OCI-LY7 (cell line): ENCODE measurements at regions not wholly inside any gene's neighbourhood (a gene's known extent, or its start where the extent isn't known, plus 50 kb on each side); places are given as distances from the start of the nearest gene placed in this dataset.

Experiments used
- BruUV-seq: library from RNA; stranded (reverse); fragments of 400-500 nt; replicated peaks from 2 replicates; lab custom pipeline; 2021; lab: Mats Ljungman, UMichigan
- CTCF ChIA-PET: fragments of 300-600 bp; sonication (Branson Sonifier 250); formaldehyde crosslinking; loops from one replicate; lab custom pipeline; 2022; ENCODE audit warnings: antibody characterized with exemption; ENCODE audit not compliant: unreplicated experiment; lab: Charles Lee
- POLR2A ChIA-PET: fragments of 300-600 bp; sonication (Branson Sonifier 250); formaldehyde crosslinking; loops from one replicate; lab custom pipeline; 2022; ENCODE audit warnings: antibody characterized with exemption; lab: Charles Lee
- DNase-seq: peaks from one replicate; pipeline ENCODE4 v3.0.0-alpha.2; 2015; ENCODE audit warnings: low spot score
- H2AFZ ChIP-seq: fragments of 200-600 bp; sonication (generic), shearing (Covaris generic); 2 replicates; pipeline ENCODE4 v1.6.1; 2014; ENCODE audit warnings: mild to moderate bottlenecking, antibody characterized with exemption, low read length, moderate library complexity
- H3K27ac ChIP-seq: fragments of 200-600 bp; sonication (generic); 2 replicates; pipeline ENCODE4 v1.5.1; 2014; ENCODE audit warnings: mixed run types, low read depth, mild to moderate bottlenecking, moderate library complexity, low read length, inconsistent platforms; ENCODE audit not compliant: poor library complexity, severe bottlenecking
- H3K36me3 ChIP-seq: fragments of 200-600 bp; sonication (generic); 2 replicates; pipeline ENCODE4 v1.6.1; 2014; ENCODE audit warnings: mild to moderate bottlenecking, antibody characterized with exemption, low read length, moderate library complexity, mixed read lengths; ENCODE audit not compliant: insufficient read depth
- H3K4me1 ChIP-seq: fragments of 200-600 bp; sonication (generic); 2 replicates; pipeline ENCODE4 v1.5.1; 2014; ENCODE audit warnings: mild to moderate bottlenecking, low read length; ENCODE audit not compliant: insufficient read depth, poor library complexity, severe bottlenecking
- H3K4me2 ChIP-seq: fragments of 200-600 bp; sonication (generic); 2 replicates; pipeline ENCODE4 v1.6.1; 2014; ENCODE audit warnings: mild to moderate bottlenecking, low read length
- H3K4me3 ChIP-seq: fragments of 200-600 bp; sonication (generic); 2 replicates; pipeline ENCODE4 v1.5.1; 2014; ENCODE audit warnings: mild to moderate bottlenecking, low read depth, low read length; ENCODE audit not compliant: poor library complexity, severe bottlenecking
- H3K79me2 ChIP-seq: fragments of 200-600 bp; sonication (generic); 2 replicates; pipeline ENCODE4 v1.6.1; 2016; ENCODE audit warnings: low read depth, mild to moderate bottlenecking, low read length, moderate library complexity, mixed read lengths; ENCODE audit not compliant: insufficient read depth
- H3K9me2 ChIP-seq: fragments of 200-600 bp; sonication (generic); 2 replicates; pipeline ENCODE4 v1.6.1; 2016; ENCODE audit warnings: mild to moderate bottlenecking, low read length, mixed read lengths; ENCODE audit not compliant: insufficient read depth
- H3K9me3 ChIP-seq: fragments of 200-600 bp; sonication (generic); 2 replicates; pipeline ENCODE4 v1.6.1; 2014; ENCODE audit warnings: mild to moderate bottlenecking, mixed run types, low read length, mixed read lengths
- H4K20me1 ChIP-seq: fragments of 200-600 bp; sonication (generic); 2 replicates; pipeline ENCODE4 v1.6.1; 2014; ENCODE audit warnings: mild to moderate bottlenecking, antibody characterized with exemption, low read length, moderate library complexity, mixed read lengths; ENCODE audit not compliant: insufficient read depth
- CTCF ChIP-seq: fragments of 200-600 bp; sonication (generic); conservative IDR thresholded peaks from 2 replicates; pipeline ENCODE4 v1.5.1; 2014; ENCODE audit warnings: mild to moderate bottlenecking, antibody characterized with exemption, low read length, moderate library complexity, mixed read lengths
- EZH2phosphoT487 ChIP-seq: fragments of 200-600 bp; sonication (generic); IDR thresholded peaks from 2 replicates; pipeline ENCODE4 v1.6.1; 2018; ENCODE audit warnings: low read depth, borderline replicate concordance, mild to moderate bottlenecking, mixed run types, antibody characterized with exemption, low read length, moderate library complexity, mixed read lengths
- intact Hi-C: fragments of 100-400 bp; cut with micrococcal nuclease; formaldehyde crosslinking; loops from one replicate; pipeline ENCODE4 v1.10.0; 2022; ENCODE audit not compliant: unreplicated experiment

DNA sequence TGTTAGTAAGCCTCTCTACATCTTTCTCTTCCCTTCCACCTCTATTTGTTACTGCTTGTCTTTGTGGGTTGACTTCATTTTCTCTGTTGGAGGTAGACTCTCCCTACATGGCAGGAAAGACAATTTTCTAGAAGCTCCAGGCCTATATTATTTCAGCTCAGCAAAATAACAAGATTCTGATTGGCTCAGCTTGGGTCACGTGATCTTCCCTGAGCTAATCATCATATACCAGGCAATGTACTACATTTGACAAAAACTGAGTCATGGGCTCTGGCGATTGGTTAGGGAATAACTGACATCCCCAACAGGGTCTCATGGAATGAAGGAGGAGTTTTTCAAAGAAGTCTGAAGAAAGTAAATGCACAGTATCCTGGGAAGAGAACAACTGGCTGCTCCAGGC is 65.6 kb upstream of the NR3C1 start:
- TF ChIP-seq CTCF (no peak), EZH2phosphoT487 (no peak)
- intact Hi-C loops = no loop called here
- no peak overlapping the region for H3K27ac ChIP-seq
- H3K9me2 ChIP-seq = no peaks in the 10 kb centered on the region
- no peaks in the 10 kb centered on the region for H3K4me1 ChIP-seq
- no peaks in the 10 kb centered on the region for H3K9me3 ChIP-seq
- H3K79me2 ChIP-seq = no peaks in the 10 kb centered on the region
- POLR2A ChIA-PET = interaction anchor here (0.8 kb wide), 1 partner anchor 298 kb away, joined by 3 read pairs; no protein-coding TSS in a partner anchor
- no peak for DNase-seq
- no TSS peak for BruUV-seq
- no peak overlapping the region for H2AFZ ChIP-seq
- no peaks in the 10 kb centered on the region for H3K36me3 ChIP-seq
- no peak overlapping the region for H3K4me3 ChIP-seq
- H4K20me1 ChIP-seq = no peaks in the 10 kb centered on the region
- CTCF ChIA-PET = no interaction called here
- H3K4me2 ChIP-seq = no peak overlapping the region

DNA sequence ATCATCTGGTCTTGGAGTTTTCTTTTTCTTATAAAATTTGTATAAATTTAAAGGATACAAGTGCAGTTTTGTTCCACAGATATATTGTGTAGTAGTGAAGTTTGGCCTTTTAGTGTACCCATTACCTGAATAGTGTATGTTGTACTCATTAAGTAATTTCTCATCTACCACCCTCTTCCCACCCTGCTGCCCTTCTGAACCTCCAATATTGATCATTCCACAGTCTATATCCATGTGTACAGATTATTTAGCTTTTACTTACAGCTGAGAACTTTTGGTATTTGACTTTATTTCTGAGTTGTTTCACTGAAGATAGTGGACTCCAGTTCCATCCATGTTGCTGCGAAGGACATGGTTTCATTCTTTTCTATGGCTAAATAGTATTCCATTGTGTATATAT is 63.1 kb upstream of the NR3C1 start:
- TF ChIP-seq EZH2phosphoT487 = no peak
- no peak for TF ChIP-seq CTCF
- Histone ChIP-seq H3K79me2 (no peaks in the 10 kb centered on the region), H3K4me3 (no peak overlapping the region), H3K4me1 (no peaks in the 10 kb centered on the region), H2AFZ (no peak overlapping the region), H4K20me1 (no peaks in the 10 kb centered on the region), H3K9me3 (no peaks in the 10 kb centered on the region), H3K9me2 (no peaks in the 10 kb centered on the region), H3K36me3 (no peaks in the 10 kb centered on the region), H3K27ac (no peak overlapping the region), H3K4me2 (no peak overlapping the region)
- intact Hi-C loops = no loop called here
- DNase-seq = no peak
- CTCF ChIA-PET = no interaction called here
- POLR2A ChIA-PET = no interaction called here
- no TSS peak for BruUV-seq

- no peaks in the 10 kb centered on the region for H3K9me3 ChIP-seq
- H3K79me2 ChIP-seq = no peaks in the 10 kb centered on the region
- no peak overlapping the region for H2AFZ ChIP-seq
- ChIA-PET CTCF (no interaction called here), POLR2A (interaction anchor here (0.7 kb wide), 1 partner anchor 416 kb away, joined by 3 read pairs; no protein-coding TSS in a partner anchor)
- no peaks in the 10 kb centered on the region for H4K20me1 ChIP-seq
- H3K9me2 ChIP-seq = no peaks in the 10 kb centered on the region
- H3K36me3 ChIP-seq = no peaks in the 10 kb centered on the region
- intact Hi-C loops = no loop called here
- no peaks in the 10 kb centered on the region for H3K4me1 ChIP-seq
- H3K4me2 ChIP-seq = no peak overlapping the region
- TF ChIP-seq CTCF = no peak
- no peak for TF ChIP-seq EZH2phosphoT487
- H3K27ac ChIP-seq = no peak overlapping the region
- no peak for DNase-seq
- H3K4me3 ChIP-seq = no peak overlapping the region
- no TSS peak for BruUV-seq
These were observed 61.4 kb upstream of the NR3C1 start for GRCh38 chr5:143464723-143465490.
